K562 (cell line): ENCODE measurements at regions not wholly inside any gene's neighbourhood (a gene's known extent, or its start where the extent isn't known, plus 50 kb on each side); places are given as distances from the start of the nearest gene placed in this dataset.

Source experiments
- GTF3C2 ChIP-seq: IDR thresholded peaks from 3 replicates; pipeline ENCODE4 v1.6.1; 2011; ENCODE audit warnings: borderline replicate concordance, mild to moderate bottlenecking, moderate library complexity; ENCODE audit not compliant: insufficient read length; ENCODE audit errors: extremely low read depth
- NCOR1 ChIP-seq: fragments of 450-650 bp; IDR thresholded peaks from 2 replicates; pipeline ENCODE4 v1.6.1; 2016; ENCODE audit warnings: mild to moderate bottlenecking, moderate library complexity
- PATZ1 ChIP-seq: fragments of 250-450 bp; sonication (Bioruptor Pico); IDR thresholded peaks from 2 replicates; pipeline ENCODE4 v1.5.0; 2020; ENCODE audit warnings: mild to moderate bottlenecking, borderline replicate concordance

GRCh38 chr7:121604627-121605316 is 208.7 kb upstream of the FAM3C start:
- TF ChIP-seq GTF3C2, result no peak
- TF ChIP-seq PATZ1 (CRISPR knock-in tag), result no peak
- no peak for TF ChIP-seq NCOR1
